COLO668 (cell line): ENCODE measurements at regions not wholly inside any gene's neighbourhood (a gene's known extent, or its start where the extent isn't known, plus 50 kb on each side); places are given as distances from the start of the nearest gene placed in this dataset.
A peak's percentile ranks its signal among the peaks of the same experiment; 100 is the strongest.

ENCODE experiments used
- DNase-seq: peaks from one replicate; lab custom pipeline; 2025; ENCODE audit not compliant: unreplicated experiment; lab: John Stamatoyannopoulos, UW

GRCh38 chr22:45094081-45094720 lies 69.5 kb upstream of the NUP50 start:
- DNase-seq, result no peak

- no peak for DNase-seq
These were observed 68.9 kb upstream of the NUP50 start for GRCh38 chr22:45094825-45095224.

- peak; percentile 50 for DNase-seq
These were observed 67.3 kb upstream of the NUP50 start for GRCh38 chr22:45096256-45096907.

- DNase-seq, result no peak
These were observed 66.7 kb upstream of the NUP50 start for GRCh38 chr22:45097061-45097460.

- no peak for DNase-seq
These were observed 65.7 kb upstream of the NUP50 start for GRCh38 chr22:45098056-45098455.

- no peak for DNase-seq
These were observed 63.8 kb upstream of the NUP50 start for GRCh38 chr22:45099961-45100360.

GRCh38 chr22:45101515-45102227 lies 62.1 kb upstream of the NUP50 start:
- DNase-seq, result peak; percentile 60

GRCh38 chr22:45102896-45103420 lies 60.8 kb upstream of the NUP50 start:
- DNase-seq, result no peak

- DNase-seq, result no peak
These were observed 60.0 kb upstream of the NUP50 start for GRCh38 chr22:45103756-45104155.

- DNase-seq, result no peak
These were observed 59.4 kb upstream of the NUP50 start for GRCh38 chr22:45104313-45104712.

- DNase-seq, result peak; percentile 27
These were observed 58.4 kb upstream of the NUP50 start for GRCh38 chr22:45105281-45105702.

GRCh38 chr22:45107671-45108070 lies 56.1 kb upstream of the NUP50 start:
- no peak for DNase-seq

- DNase-seq, result no peak
These were observed 51.4 kb upstream of the NUP50 start for GRCh38 chr22:45112136-45112879.
